AG09319 (cell line): ENCODE measurements at regions not wholly inside any gene's neighbourhood (a gene's known extent, or its start where the extent isn't known, plus 50 kb on each side); places are given as distances from the start of the nearest gene placed in this dataset.

Experiments used
- DNase-seq: peaks from one replicate; pipeline ENCODE4 v3.0.0-alpha.2; 2010; ENCODE audit warnings: low read depth; ENCODE audit errors: extremely low read depth
- CTCF ChIP-seq: IDR thresholded peaks from 2 replicates; pipeline ENCODE4 v1.5.1; 2011; ENCODE audit warnings: low read depth, mild to moderate bottlenecking, inconsistent platforms, low read length, moderate library complexity

- TF ChIP-seq CTCF = no peak
- DNase-seq = no peak
Measured at GRCh38 chrX:42477396-42477795, 300.6 kb downstream of the PPP1R2C start.

- no peak for DNase-seq
- TF ChIP-seq CTCF = no peak
Measured at GRCh38 chrX:42472727-42473126, 305.2 kb downstream of the PPP1R2C start.

- no peak for TF ChIP-seq CTCF
- DNase-seq = no peak
Measured at GRCh38 chrX:42466332-42467046, 311.5 kb downstream of the PPP1R2C start.

- no peak for TF ChIP-seq CTCF
- DNase-seq = no peak
Measured at GRCh38 chrX:42465821-42466220, 312.1 kb downstream of the PPP1R2C start.

- TF ChIP-seq CTCF = no peak
- no peak for DNase-seq
Measured at GRCh38 chrX:42463706-42464490, 314.1 kb downstream of the PPP1R2C start.

GRCh38 chrX:42462917-42463316 lies 315.0 kb downstream of the PPP1R2C start:
- no peak for DNase-seq
- TF ChIP-seq CTCF = no peak

- DNase-seq = no peak
- no peak for TF ChIP-seq CTCF
Measured at GRCh38 chrX:42460706-42461105, 317.3 kb downstream of the PPP1R2C start.
